Thymus (tissue), 11 donors: ENCODE measurements at regions not wholly inside any gene's neighbourhood (a gene's known extent, or its start where the extent isn't known, plus 50 kb on each side); places are given as distances from the start of the nearest gene placed in this dataset.
A peak's percentile ranks its signal among the peaks of the same experiment; 100 is the strongest.

Experiments
- DNase-seq, 9 donors: peaks; one replicate each; pipeline ENCODE4 v3.0.0-alpha.2; 2013; ENCODE audit warnings: low spot score in 9 of 9, low read depth in 6 of 9, missing footprints in 1 of 9
- H3K27ac ChIP-seq, 2 donors: one replicate each; pipeline ENCODE4 v1.5.1; 2013; ENCODE audit warnings: control low read depth in 1 of 2, low read depth in 1 of 2, low read length in 1 of 2, mild to moderate bottlenecking in 1 of 2, moderate library complexity in 1 of 2
- H3K27me3 ChIP-seq, 2 donors: one replicate each; pipeline ENCODE4 v1.5.1; 2013; ENCODE audit warnings: low read length in 1 of 2; ENCODE audit not compliant: control insufficient read depth in 2 of 2, insufficient read depth in 1 of 2
- H3K36me3 ChIP-seq, 2 donors: one replicate each; pipeline ENCODE4 v1.5.1; 2013; ENCODE audit warnings: low read length in 1 of 2, mild to moderate bottlenecking in 1 of 2, moderate library complexity in 1 of 2; ENCODE audit not compliant: control insufficient read depth in 2 of 2, insufficient read depth in 2 of 2
- H3K4me1 ChIP-seq, 2 donors: one replicate each; pipeline ENCODE4 v1.5.1; 2013; ENCODE audit warnings: low read length in 2 of 2; ENCODE audit not compliant: control insufficient read depth in 2 of 2, insufficient read depth in 2 of 2
- H3K4me3 ChIP-seq, 2 donors: one replicate each; pipeline ENCODE4 v1.5.1; 2013; ENCODE audit warnings: low read length in 2 of 2, control low read depth in 1 of 2, mild to moderate bottlenecking in 1 of 2
- H3K9me3 ChIP-seq, 2 donors: one replicate each; pipeline ENCODE4 v1.5.1; 2013; ENCODE audit warnings: low read length in 1 of 2, mild to moderate bottlenecking in 1 of 2; ENCODE audit not compliant: control insufficient read depth in 2 of 2, insufficient read depth in 1 of 2
- WGBS: extraction: QIAGEN DNeasy Blood & Tissue Kit; methylation state at CpG from one replicate; pipeline ENCODE4 v1.1.7; 2013; 5-methylcytosine and 5-hydroxymethylcytosine counted together
- donor health status: healthy.

- no peaks in the 10 kb centered on the region for H3K36me3 ChIP-seq
- DNase-seq: peak in 1 of 9 donors; percentile 12
- H3K27ac ChIP-seq: no peak overlapping the region
- H3K4me3 ChIP-seq: no peak overlapping the region
- no peaks in the 10 kb centered on the region for H3K27me3 ChIP-seq
- no peaks in the 10 kb centered on the region for H3K4me1 ChIP-seq
- H3K9me3 ChIP-seq: no peaks in the 10 kb centered on the region
Observed at GRCh38 chr2:88307817-88308216, 137.7 kb downstream of the THNSL2 start.

DNA sequence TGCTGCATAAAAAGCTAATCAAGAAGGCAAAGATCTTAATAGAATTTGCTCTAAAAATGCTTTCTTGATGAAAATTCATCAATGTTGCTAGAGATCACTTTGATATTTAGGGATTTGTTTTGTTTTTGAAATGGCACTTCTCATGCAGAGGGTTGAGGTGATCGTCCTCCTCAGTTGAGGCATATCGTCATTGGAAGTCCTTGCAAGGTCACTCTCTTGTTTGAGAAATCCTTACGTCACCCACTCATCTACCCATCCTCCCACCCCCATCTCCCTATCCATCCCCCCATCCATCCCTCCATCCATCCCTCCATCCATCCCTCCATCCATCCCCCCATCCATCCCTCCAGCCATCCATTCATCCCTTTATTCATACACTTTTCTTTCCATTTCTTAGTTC, 133.7 kb downstream of the THNSL2 start:
- Histone ChIP-seq H3K27ac (no peak overlapping the region), H3K9me3 (no peaks in the 10 kb centered on the region), H3K4me3 (no peak overlapping the region), H3K36me3 (no peaks in the 10 kb centered on the region), H3K4me1 (no peaks in the 10 kb centered on the region), H3K27me3 (no peaks in the 10 kb centered on the region)
- DNase-seq: no peak
- WGBS: 97% methylated on average over 3 of the region's 3 CpGs

DNA sequence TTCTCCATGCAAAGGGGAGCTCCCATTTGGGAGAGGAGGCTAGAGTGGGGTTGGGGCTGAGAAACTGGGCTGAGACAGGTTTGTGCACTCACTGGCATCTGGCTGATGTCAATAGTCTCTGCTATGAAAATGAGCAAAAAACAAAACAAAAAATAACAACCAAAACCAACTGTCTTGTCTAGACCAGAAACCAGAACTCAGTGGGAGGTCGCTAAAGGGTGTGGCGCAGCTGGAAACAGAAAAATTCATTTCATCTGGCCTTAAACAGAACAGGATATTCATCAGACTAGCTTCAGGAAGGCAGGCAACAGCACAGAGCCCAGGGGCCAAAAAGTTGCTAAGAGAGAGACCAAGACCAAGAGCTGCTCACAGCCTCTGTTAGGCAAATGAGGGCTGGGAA, 126.1 kb downstream of the THNSL2 start:
- no peaks in the 10 kb centered on the region for H3K4me1 ChIP-seq
- H3K9me3 ChIP-seq: no peaks in the 10 kb centered on the region
- H3K27me3 ChIP-seq: no peaks in the 10 kb centered on the region
- no peaks in the 10 kb centered on the region for H3K36me3 ChIP-seq
- WGBS: 97% methylated on average over 2 of the region's 2 CpGs
- no peak for DNase-seq
- H3K4me3 ChIP-seq: no peak overlapping the region
- H3K27ac ChIP-seq: no peak overlapping the region

DNA sequence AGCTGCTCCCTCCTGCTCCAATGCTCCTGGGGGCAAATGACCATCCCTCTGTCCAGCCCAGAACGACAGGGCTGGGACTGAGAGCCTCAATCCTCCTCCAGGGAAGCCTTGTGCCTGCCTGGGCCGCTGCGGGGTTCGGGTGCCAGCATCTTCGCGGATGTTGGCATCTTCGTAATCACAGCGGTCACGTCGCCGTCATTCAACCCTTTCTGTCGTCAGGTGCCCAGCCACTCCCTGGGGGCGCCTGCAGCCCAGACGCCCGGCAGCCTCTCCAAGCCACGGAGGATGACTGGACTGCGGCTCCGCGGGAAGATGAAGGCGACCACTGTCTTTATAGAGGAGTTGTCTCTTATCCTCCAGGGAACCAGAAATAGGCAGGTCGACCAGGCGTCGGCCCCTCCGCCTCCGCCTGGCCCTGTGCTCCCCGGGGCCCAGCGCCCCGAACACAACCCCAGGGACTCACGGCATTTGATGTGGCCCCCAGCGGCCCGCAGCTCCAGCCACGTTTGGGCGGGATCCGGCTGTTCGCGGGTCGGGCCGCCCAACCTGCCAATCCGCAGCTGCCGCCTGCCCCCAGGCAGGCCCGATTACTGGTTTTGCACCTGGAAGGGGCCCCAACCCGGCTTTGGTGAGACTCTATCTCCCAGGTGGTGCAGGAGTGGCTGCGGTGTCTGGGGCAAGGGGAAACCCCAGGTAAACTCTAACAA, 113.9 kb downstream of the THNSL2 start:
- Histone ChIP-seq H3K27me3 (peaks cover 0 to 18% of the 10 kb centered on the region in 2 donors), H3K36me3 (no peaks in the 10 kb centered on the region), H3K4me1 (no peaks in the 10 kb centered on the region), H3K9me3 (no peaks in the 10 kb centered on the region), H3K4me3 (no peak overlapping the region), H3K27ac (no peak overlapping the region)
- no peak for DNase-seq
- WGBS: 56% methylated on average over 43 of the region's 43 CpGs

GRCh38 chr2:88281302-88282217, 111.4 kb downstream of the THNSL2 start:
- Histone ChIP-seq H3K27me3 (peaks cover 0 to 18% of the 10 kb centered on the region in 2 donors), H3K36me3 (no peaks in the 10 kb centered on the region), H3K27ac (no peak overlapping the region), H3K9me3 (no peaks in the 10 kb centered on the region), H3K4me1 (no peaks in the 10 kb centered on the region), H3K4me3 (no peak overlapping the region)
- no peak for DNase-seq
- 87% methylated on average over 6 of the region's 6 CpGs for WGBS

GRCh38 chr2:88269836-88270235, 99.7 kb downstream of the THNSL2 start:
- H3K36me3 ChIP-seq: no peaks in the 10 kb centered on the region
- no peaks in the 10 kb centered on the region for H3K27me3 ChIP-seq
- no peak for DNase-seq
- no peak overlapping the region for H3K27ac ChIP-seq
- WGBS: 91% methylated on average over 5 of the region's 5 CpGs
- peaks cover 1 to 9% of the 10 kb centered on the region in 2 donors for H3K9me3 ChIP-seq
- no peak overlapping the region for H3K4me3 ChIP-seq
- H3K4me1 ChIP-seq: no peaks in the 10 kb centered on the region

- Histone ChIP-seq H3K27ac (no peak overlapping the region), H3K36me3 (no peaks in the 10 kb centered on the region), H3K4me3 (no peak overlapping the region), H3K9me3 (peaks cover 1 to 9% of the 10 kb centered on the region in 2 donors), H3K4me1 (no peaks in the 10 kb centered on the region), H3K27me3 (no peaks in the 10 kb centered on the region)
- 69% methylated on average over 8 of the region's 8 CpGs for WGBS
- peak in 1 of 9 donors; percentile 6 for DNase-seq
Observed at GRCh38 chr2:88265352-88266303, 95.5 kb downstream of the THNSL2 start.

- DNase-seq: no peak
- 92% methylated on average over 5 of the region's 5 CpGs for WGBS
- no peaks in the 10 kb centered on the region for H3K27me3 ChIP-seq
- H3K4me1 ChIP-seq: peaks cover 0 to 4% of the 10 kb centered on the region in 2 donors
- no peak overlapping the region for H3K4me3 ChIP-seq
- H3K9me3 ChIP-seq: no peaks in the 10 kb centered on the region
- no peaks in the 10 kb centered on the region for H3K36me3 ChIP-seq
- H3K27ac ChIP-seq: no peak overlapping the region
Observed at GRCh38 chr2:88263861-88264260, 93.7 kb downstream of the THNSL2 start.
